A549 (cell line): ENCODE measurements at regions not wholly inside any gene's neighbourhood (a gene's known extent, or its start where the extent isn't known, plus 50 kb on each side); places are given as distances from the start of the nearest gene placed in this dataset.

Experiments used
- ATAC-seq, 2 experiments: fragments of 200-7000 bp in 1 of 2; fragments of >200 bp in 1 of 2; cut with Nextera tagmentation in 1 of 2; cut with Tn5 transposase in 1 of 2; 3 replicates each; pipeline versions ENCODE4 v1.8.0 to v1.9.1; 2018 to 2020; ENCODE audit warnings: mild to moderate bottlenecking in 1 of 2, moderate library complexity in 1 of 2
- CTCF ChIA-PET: fragments of 300-600 bp; sonication (Branson Sonifier 250); formaldehyde crosslinking; extraction: SDS; loops from one replicate; lab custom pipeline; 2021; ENCODE audit warnings: antibody characterized with exemption, inconsistent platforms; lab: Yijun Ruan, JAX
- POLR2A ChIA-PET: fragments of 350-600 bp; formaldehyde crosslinking; extraction: SDS; loops from one replicate; lab custom pipeline; 2021; ENCODE audit warnings: antibody characterized with exemption, inconsistent platforms; lab: Yijun Ruan, JAX
- DNase-seq, 2 experiments: peaks; one replicate each; pipeline versions ENCODE4 v3.0.0 to v3.0.0-alpha.2; 2011 to 2016; ENCODE audit warnings: low read depth in 1 of 2, low spot score in 1 of 2
- FAIRE-seq: peaks from 2 replicates; lab custom pipeline; 2011; peaks lifted over from hg19 to GRCh38; lab: Jason Lieb, UNC
- H3K27ac ChIP-seq, 2 experiments: fragments of >200 bp; sonication (Bioruptor Twin); formaldehyde crosslinking; 3 replicates each; pipeline ENCODE4 v1.5.1; 2016 to 2017
- H3K4me1 ChIP-seq: fragments of >200 bp; sonication (Bioruptor Twin); formaldehyde crosslinking; 3 replicates; pipeline ENCODE4 v1.6.1; 2016
- H3K4me2 ChIP-seq: fragments of >200 bp; sonication (Bioruptor Twin); formaldehyde crosslinking; 3 replicates; pipeline ENCODE4 v1.6.1; 2016
- H3K4me3 ChIP-seq: fragments of >200 bp; sonication (Bioruptor Twin); formaldehyde crosslinking; 3 replicates; pipeline ENCODE4 v1.5.1; 2016
- H3K9me3 ChIP-seq: fragments of >200 bp; sonication (Bioruptor Twin); formaldehyde crosslinking; 3 replicates; pipeline ENCODE4 v1.6.1; 2016
- BCL3 ChIP-seq: fragments of >200 bp; sonication (Bioruptor Twin); formaldehyde crosslinking; IDR thresholded peaks from 3 replicates; pipeline ENCODE4 v1.6.1; 2016
- EHMT2 ChIP-seq: fragments of 200-600 bp; sonication (generic); IDR thresholded peaks from 2 replicates; pipeline ENCODE4 v1.6.1; 2016; ENCODE audit warnings: antibody characterized with exemption, low read depth, mild to moderate bottlenecking, moderate library complexity
- EP300 ChIP-seq, 2 experiments: fragments of >200 bp; sonication (Bioruptor Twin); formaldehyde crosslinking; IDR thresholded peaks; 2 replicates in 1 of 2; 3 replicates in 1 of 2; pipeline ENCODE4 v1.6.1; 2016 to 2017
- ESRRA ChIP-seq: fragments of 150-350 bp; IDR thresholded peaks from 2 replicates; pipeline ENCODE4 v1.6.1; 2014; ENCODE audit warnings: mild to moderate bottlenecking, low read length, borderline replicate concordance
- FOSB ChIP-seq: fragments of 250-450 bp; sonication (Bioruptor Pico); IDR thresholded peaks from 2 replicates; pipeline ENCODE4 v1.5.0; 2020; ENCODE audit warnings: mild to moderate bottlenecking, moderate library complexity
- FOXS1 ChIP-seq: fragments of 250-450 bp; sonication (Bioruptor Pico); IDR thresholded peaks from 2 replicates; pipeline ENCODE4 v1.5.0; 2020; ENCODE audit warnings: mild to moderate bottlenecking, moderate library complexity
- HES2 ChIP-seq: fragments of >200 bp; sonication (Bioruptor Twin); formaldehyde crosslinking; IDR thresholded peaks from 2 replicates; pipeline ENCODE4 v1.6.1; 2016
- HMGXB4 ChIP-seq: fragments of 250-450 bp; sonication (Bioruptor Pico); IDR thresholded peaks from 2 replicates; pipeline ENCODE4 v1.5.0; 2021; ENCODE audit warnings: mild to moderate bottlenecking, moderate library complexity, borderline replicate concordance
- HOXB5 ChIP-seq: fragments of 250-450 bp; sonication (Bioruptor Pico); IDR thresholded peaks from 2 replicates; pipeline ENCODE4 v1.5.0; 2020; ENCODE audit warnings: mild to moderate bottlenecking, moderate library complexity
- JUN ChIP-seq, 2 experiments: fragments of >200 bp; sonication (Bioruptor Twin); formaldehyde crosslinking; IDR thresholded peaks; 2 replicates in 1 of 2; 3 replicates in 1 of 2; pipeline ENCODE4 v1.6.1; 2016 to 2017
- KDM1A ChIP-seq: fragments of 200-600 bp; sonication (generic); IDR thresholded peaks from 2 replicates; pipeline ENCODE4 v1.6.1; 2016; ENCODE audit warnings: low read depth, mild to moderate bottlenecking
- KDM5A ChIP-seq: fragments of 200-600 bp; sonication (generic); IDR thresholded peaks from 2 replicates; pipeline ENCODE4 v1.6.1; 2016; ENCODE audit warnings: antibody characterized with exemption, mild to moderate bottlenecking
- NFE2L2 ChIP-seq: fragments of 150-350 bp; conservative IDR thresholded peaks from 2 replicates; pipeline ENCODE4 v1.6.1; 2014; ENCODE audit warnings: low read length
- NR3C1 ChIP-seq: fragments of >200 bp; sonication (Bioruptor Twin); formaldehyde crosslinking; IDR thresholded peaks from 3 replicates; pipeline ENCODE4 v1.6.1; 2017
- PBX3 ChIP-seq: IDR thresholded peaks from 2 replicates; pipeline ENCODE4 v1.6.1; 2012
- RAD21 ChIP-seq, 2 experiments: fragments of >200 bp in 1 of 2; sonication (Bioruptor Twin) in 1 of 2; formaldehyde crosslinking in 1 of 2; IDR thresholded peaks in 1 of 2; conservative IDR thresholded peaks in 1 of 2; 2 replicates in 1 of 2; 3 replicates in 1 of 2; pipeline ENCODE4 v1.6.1; 2012 to 2018; ENCODE audit warnings: inconsistent platforms in 1 of 2
- RNF2 ChIP-seq: fragments of 200-600 bp; sonication (generic); IDR thresholded peaks from 2 replicates; pipeline ENCODE4 v1.6.1; 2016; ENCODE audit warnings: low read depth, mild to moderate bottlenecking, antibody characterized with exemption, moderate library complexity, borderline replicate concordance
- ZNF302 ChIP-seq: fragments of 250-450 bp; sonication (Bioruptor Pico); IDR thresholded peaks from 2 replicates; pipeline ENCODE4 v1.9.0; 2021; ENCODE audit warnings: inconsistent platforms, mild to moderate bottlenecking, moderate library complexity
- WGBS: methylation state at CpG from one replicate; pipeline ENCODE4 v1.1.6; 2017; ENCODE audit errors: missing lambda C conversion rate; 5-methylcytosine and 5-hydroxymethylcytosine counted together
- TF ChIP-seq, protein P1 (sequence below): fragments of 450-650 bp; IDR thresholded peaks from 2 replicates; pipeline ENCODE4 v1.6.1; 2014; ENCODE audit warnings: antibody characterized with exemption

GRCh38 chr13:31896427-31896826 lies 135.1 kb upstream of the FRY start:
- DNase-seq (no peak), ATAC-seq (no peak), FAIRE-seq (no peak)
- Histone ChIP-seq H3K4me3 (no peak overlapping the region), H3K4me1 (no peaks in the 10 kb centered on the region), H3K4me2 (no peak overlapping the region), H3K27ac (no peak overlapping the region), H3K9me3 (no peaks in the 10 kb centered on the region)
- ChIA-PET CTCF (interaction anchor here (1.1 kb wide), 1 partner anchor 13 kb away, joined by 5 read pairs; no protein-coding TSS in a partner anchor), POLR2A (no interaction called here)
- TF ChIP-seq RNF2 (no peak), ZNF302 (CRISPR knock-in tag) (no peak), FOSB (no peak), NR3C1 (no peak), HMGXB4 (CRISPR knock-in tag) (no peak)
- TF ChIP-seq, protein P1, sequence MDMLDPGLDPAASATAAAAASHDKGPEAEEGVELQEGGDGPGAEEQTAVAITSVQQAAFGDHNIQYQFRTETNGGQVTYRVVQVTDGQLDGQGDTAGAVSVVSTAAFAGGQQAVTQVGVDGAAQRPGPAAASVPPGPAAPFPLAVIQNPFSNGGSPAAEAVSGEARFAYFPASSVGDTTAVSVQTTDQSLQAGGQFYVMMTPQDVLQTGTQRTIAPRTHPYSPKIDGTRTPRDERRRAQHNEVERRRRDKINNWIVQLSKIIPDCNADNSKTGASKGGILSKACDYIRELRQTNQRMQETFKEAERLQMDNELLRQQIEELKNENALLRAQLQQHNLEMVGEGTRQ = no peak
- WGBS = 15% methylated on average over 2 of the region's 2 CpGs

DNA sequence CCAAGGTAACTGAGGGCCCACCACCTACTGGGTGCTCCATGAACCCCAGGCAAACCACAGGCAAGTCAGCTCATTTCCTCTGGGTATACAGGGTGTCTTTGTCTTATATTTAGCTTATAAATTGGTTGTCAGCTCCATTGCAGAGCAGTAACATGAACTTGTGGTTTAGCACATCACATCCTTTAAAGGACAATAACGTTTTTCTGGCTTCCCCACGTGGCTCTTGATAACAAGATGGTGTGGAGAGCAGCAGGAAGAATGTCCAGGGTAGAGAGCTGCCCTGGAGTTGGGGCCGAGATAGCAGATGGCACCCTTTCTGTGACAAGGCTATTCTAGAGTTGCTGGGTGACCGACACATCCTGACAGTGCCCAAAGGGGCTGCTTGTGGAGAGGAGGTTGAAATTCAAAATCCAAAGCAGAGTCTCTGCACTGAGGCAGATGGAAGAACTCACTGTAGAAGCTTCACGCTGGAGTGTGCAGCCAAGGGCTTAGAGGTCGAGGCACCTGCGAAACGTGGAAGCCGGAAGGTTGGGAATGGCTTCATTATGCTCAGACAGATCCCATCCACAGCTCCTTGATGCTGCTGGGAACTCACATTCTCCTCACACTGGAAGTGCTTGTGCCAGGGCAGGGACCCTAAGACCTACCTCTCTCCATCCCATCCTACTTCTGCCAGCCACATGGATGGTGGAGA lies 133.0 kb upstream of the FRY start:
- WGBS = 44% methylated on average over 8 of the region's 9 CpGs
- H3K27ac ChIP-seq = no peak overlapping the region
- FAIRE-seq = no peak
- no peak for ATAC-seq
- DNase-seq = no peak
- H3K4me1 ChIP-seq = no peaks in the 10 kb centered on the region
- H3K9me3 ChIP-seq = no peaks in the 10 kb centered on the region
- CTCF ChIA-PET = interaction anchor here (1.6 kb wide), 1 partner anchor 11 kb away, joined by 7 read pairs; no protein-coding TSS in a partner anchor
- H3K4me3 ChIP-seq = no peak overlapping the region
- no peak for TF ChIP-seq RAD21 (conservative IDR thresholded peaks at IDR 0.05 in 1 of 2, IDR thresholded peaks at IDR 0.05 in 1 of 2)
- no peak for TF ChIP-seq KDM5A
- H3K4me2 ChIP-seq = no peak overlapping the region
- POLR2A ChIA-PET = no interaction called here

- 22% methylated on average over 2 of the region's 2 CpGs for WGBS
- POLR2A ChIA-PET = no interaction called here
These were observed 129.6 kb upstream of the FRY start for GRCh38 chr13:31901985-31902384.

More at GRCh38 chr13:31901985-31902384, 129.6 kb upstream of the FRY start:
- CTCF ChIA-PET = interaction anchor here (0.6 kb wide), 1 partner anchor 561 kb away, joined by 3 read pairs; no protein-coding TSS in a partner anchor
- FAIRE-seq (no peak), DNase-seq (no peak), ATAC-seq (no peak)
- Histone ChIP-seq H3K4me1 (no peaks in the 10 kb centered on the region), H3K4me3 (no peak overlapping the region), H3K9me3 (no peaks in the 10 kb centered on the region), H3K27ac (no peak overlapping the region), H3K4me2 (no peak overlapping the region)
- no peak for TF ChIP-seq PBX3
- TF ChIP-seq ESRRA = no peak
- no peak for TF ChIP-seq JUN (IDR thresholded peaks at IDR 0.05)
- TF ChIP-seq HES2 = no peak
- TF ChIP-seq FOXS1 (CRISPR knock-in tag) = no peak
- no peak for TF ChIP-seq NFE2L2
- TF ChIP-seq NR3C1 = no peak
- TF ChIP-seq KDM1A = no peak
- no peak for TF ChIP-seq EHMT2
- TF ChIP-seq BCL3 = no peak
- TF ChIP-seq EP300 (IDR thresholded peaks at IDR 0.05) = no peak
- no peak for TF ChIP-seq HOXB5
